Mucosa of descending colon (tissue), 3 donors: ENCODE measurements at regions not wholly inside any gene's neighbourhood (a gene's known extent, or its start where the extent isn't known, plus 50 kb on each side); places are given as distances from the start of the nearest gene placed in this dataset.
"Not testable (repeated sequence)": the region's sequence is repeated elsewhere in the genome, so short reads cannot be mapped to it uniquely, and the experiment has no call there.

Source experiments
- ATAC-seq: fragments of 200-7000 bp; cut with Tn5 transposase; one replicate; pipeline ENCODE4 v1.9.1; 2020; ENCODE audit warnings: mild to moderate bottlenecking, moderate library complexity
- DNase-seq, 3 donors: peaks; one replicate each; pipeline ENCODE4 v3.0.0-alpha.2; 2020
- H3K36me3 ChIP-seq: fragments of 200-600 bp; one replicate; pipeline ENCODE4 v1.8.0; 2021; ENCODE audit warnings: low read depth, mild to moderate bottlenecking
- H3K4me1 ChIP-seq: fragments of 200-600 bp; one replicate; pipeline ENCODE4 v1.8.0; 2021; ENCODE audit warnings: low read depth, mild to moderate bottlenecking
- H3K4me3 ChIP-seq: fragments of 200-600 bp; one replicate; pipeline ENCODE4 v1.8.0; 2021; ENCODE audit warnings: mild to moderate bottlenecking
- H3K9me3 ChIP-seq: fragments of 200-600 bp; one replicate; pipeline ENCODE4 v1.8.0; 2021; ENCODE audit warnings: mild to moderate bottlenecking
- CTCF ChIP-seq: fragments of 200-600 bp; IDR thresholded peaks from one replicate; pipeline ENCODE4 v1.8.0; 2022; ENCODE audit warnings: antibody characterized with exemption, mild to moderate bottlenecking
- intact Hi-C, 2 donors: fragments of 100-400 bp; cut with DNase I in 1 of 2; cut with micrococcal nuclease in 1 of 2; formaldehyde crosslinking; loops; one replicate each; pipeline versions ENCODE4 v1.11.0 to v1.11.1; 2022; cut with DNase I, micrococcal nuclease
- donor health status: DM: no; HTN: no; CAD: no; lungs with moderate emphysema.
- donor health status: DM: no; HTN: no; CAD: no.
- donor health status: DM: no; HTN: yes; CAD: no.

- DNase-seq (no peak), ATAC-seq (no peak)
- no peaks in the 10 kb centered on the region for H3K4me1 ChIP-seq
- peaks cover 10% of the 10 kb centered on the region for H3K9me3 ChIP-seq
- TF ChIP-seq CTCF = no peak
- H3K4me3 ChIP-seq = no peak overlapping the region
- no peaks in the 10 kb centered on the region for H3K36me3 ChIP-seq
- intact Hi-C loops = no loop called here
Observed at GRCh38 chr9:79425840-79426239, 145.9 kb upstream of the TLE4 start.

DNA sequence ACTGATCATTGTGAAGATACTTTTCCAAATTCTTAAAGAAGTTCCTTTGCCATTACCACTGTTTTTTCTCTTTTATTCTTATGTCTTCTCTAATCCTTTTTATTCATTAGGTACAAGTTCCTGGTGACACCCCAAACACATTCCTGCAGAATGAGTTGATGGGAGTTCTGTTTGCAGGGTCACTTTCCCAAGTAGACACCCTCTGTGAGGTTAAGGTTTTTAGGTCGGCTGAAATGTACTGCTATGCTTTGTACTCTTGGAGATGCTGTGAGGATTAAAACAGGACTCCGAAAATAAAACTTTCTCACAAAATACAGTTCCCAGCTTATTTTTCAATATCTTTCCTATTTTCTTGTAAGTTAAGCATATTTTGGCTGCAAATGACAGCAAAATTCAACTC is 143.3 kb upstream of the TLE4 start:
- no peaks in the 10 kb centered on the region for H3K36me3 ChIP-seq
- H3K9me3 ChIP-seq = peaks cover 10% of the 10 kb centered on the region
- TF ChIP-seq CTCF = no peak
- no peaks in the 10 kb centered on the region for H3K4me1 ChIP-seq
- DNase-seq = no peak
- H3K4me3 ChIP-seq = no peak overlapping the region
- intact Hi-C loops = no loop called here
- ATAC-seq = no peak

DNA sequence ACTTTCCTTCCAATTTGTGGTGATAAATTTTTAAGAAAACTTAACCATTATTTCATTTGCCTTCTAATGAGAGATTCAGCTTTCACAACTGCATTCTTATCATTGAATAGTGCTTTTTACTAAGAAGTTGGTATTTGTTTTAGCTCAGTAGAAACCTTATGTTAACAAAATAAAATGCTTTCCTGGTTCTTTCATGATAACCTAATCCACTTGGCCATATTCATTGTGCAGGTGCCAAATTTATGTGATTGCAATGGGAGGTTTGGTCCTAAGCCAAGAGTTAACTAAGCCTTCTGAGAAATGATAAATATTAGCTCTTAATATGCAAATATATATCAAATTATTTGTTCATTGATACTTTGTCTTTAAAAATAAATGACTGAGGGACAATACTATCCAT is 141.1 kb upstream of the TLE4 start:
- ATAC-seq = no peak
- no peak overlapping the region for H3K4me3 ChIP-seq
- peaks cover 10% of the 10 kb centered on the region for H3K9me3 ChIP-seq
- no peaks in the 10 kb centered on the region for H3K4me1 ChIP-seq
- TF ChIP-seq CTCF = no peak
- H3K36me3 ChIP-seq = no peaks in the 10 kb centered on the region
- no peak for DNase-seq
- intact Hi-C loops = no loop called here

GRCh38 chr9:79431019-79431679 is 140.6 kb upstream of the TLE4 start:
- no peak for TF ChIP-seq CTCF
- intact Hi-C loops = no loop called here
- H3K4me3 ChIP-seq = no peak overlapping the region
- H3K4me1 ChIP-seq = no peaks in the 10 kb centered on the region
- ATAC-seq = no peak
- peaks cover 5% of the 10 kb centered on the region for H3K9me3 ChIP-seq
- DNase-seq = no peak
- no peaks in the 10 kb centered on the region for H3K36me3 ChIP-seq

DNA sequence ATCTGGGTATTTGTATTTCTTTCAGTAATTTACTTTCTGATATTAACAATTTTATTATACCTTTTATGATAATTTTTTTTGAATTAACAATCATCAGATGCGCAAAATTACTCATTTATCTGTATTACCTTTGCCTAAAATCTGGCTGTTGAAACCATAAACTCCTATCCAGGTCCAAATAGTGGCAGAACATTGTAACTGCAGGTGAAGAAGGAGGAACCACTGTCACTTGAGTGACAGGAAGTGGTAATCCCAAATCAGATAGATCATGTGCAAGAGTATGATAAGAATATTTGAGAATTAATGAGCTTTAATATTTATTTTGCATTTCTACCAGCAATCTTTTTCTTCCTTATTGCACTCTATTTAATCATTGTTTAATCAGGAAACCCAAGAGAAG is 139.3 kb upstream of the TLE4 start:
- ATAC-seq = no peak
- DNase-seq = no peak
- intact Hi-C loops = no loop called here
- no peak for TF ChIP-seq CTCF
- Histone ChIP-seq H3K9me3 (no peaks in the 10 kb centered on the region), H3K4me3 (no peak overlapping the region), H3K36me3 (no peaks in the 10 kb centered on the region), H3K4me1 (no peaks in the 10 kb centered on the region)

GRCh38 chr9:79433703-79434102 is 138.1 kb upstream of the TLE4 start:
- no peak for TF ChIP-seq CTCF
- Histone ChIP-seq H3K36me3 (no peaks in the 10 kb centered on the region), H3K4me1 (no peaks in the 10 kb centered on the region), H3K4me3 (no peak overlapping the region), H3K9me3 (no peaks in the 10 kb centered on the region)
- intact Hi-C loops = no loop called here
- ATAC-seq (no peak), DNase-seq (no peak)

- H3K4me3 ChIP-seq = not testable (repeated sequence)
Observed at GRCh38 chr9:79439221-79439620, 132.5 kb upstream of the TLE4 start.

More at GRCh38 chr9:79439221-79439620, 132.5 kb upstream of the TLE4 start:
- intact Hi-C loops, H3K4me1 ChIP-seq, H3K9me3 ChIP-seq, ATAC-seq, H3K36me3 ChIP-seq: not testable (repeated sequence)
- peak in 2 of 3 donors; percentile 6 to 43 for DNase-seq
